Prostate gland (tissue), 2 donors: ENCODE measurements at regions not wholly inside any gene's neighbourhood (a gene's known extent, or its start where the extent isn't known, plus 50 kb on each side); places are given as distances from the start of the nearest gene placed in this dataset.

Experiments used
- DNase-seq: peaks from one replicate; pipeline ENCODE4 v3.0.0-alpha.2; 2019; ENCODE audit warnings: low spot score
- H3K27ac ChIP-seq, 2 donors: fragments of 200-600 bp; sonication (generic); 2 replicates each; pipeline ENCODE4 v1.5.1; 2017 to 2019
- H3K27me3 ChIP-seq: fragments of 200-600 bp; sonication (generic); replicated peaks from 2 replicates; pipeline ENCODE4 v1.5.1; 2019; ENCODE audit not compliant: insufficient read depth
- H3K36me3 ChIP-seq, 2 donors: fragments of 200-600 bp; sonication (generic); 1 replicate in 1 of 2; 2 replicates in 1 of 2; pipeline versions ENCODE4 v1.5.1 to v1.8.1; 2017 to 2019
- H3K4me1 ChIP-seq: fragments of 200-600 bp; sonication (generic); replicated peaks from 2 replicates; pipeline ENCODE4 v1.5.1; 2019
- H3K4me3 ChIP-seq, 2 donors: fragments of 200-600 bp; sonication (generic); 2 replicates each; pipeline ENCODE4 v1.5.1; 2017 to 2019
- H3K9me3 ChIP-seq: fragments of 200-600 bp; sonication (generic); 2 replicates; pipeline ENCODE4 v1.5.1; 2017
- CTCF ChIP-seq, 4 experiments: fragments of 200-600 bp in 2 of 4; fragments of 450-650 bp in 2 of 4; sonication (generic) in 2 of 4; IDR thresholded peaks; 1 replicate in 3 of 4; 2 replicates in 1 of 4; pipeline ENCODE4 v1.5.1; 2016 to 2019; ENCODE audit warnings: antibody characterized with exemption in 4 of 4, mild to moderate bottlenecking in 2 of 4, moderate library complexity in 2 of 4
- POLR2A ChIP-seq: fragments of 450-650 bp; IDR thresholded peaks from one replicate; pipeline ENCODE4 v1.6.1; 2016; ENCODE audit warnings: antibody characterized with exemption, mild to moderate bottlenecking
- POLR2AphosphoS5 ChIP-seq: sonication (generic); formaldehyde crosslinking; IDR thresholded peaks from one replicate; pipeline ENCODE4 v1.6.1; 2017; ENCODE audit warnings: antibody characterized with exemption
- WGBS: methylation state at CpG from one replicate; pipeline ENCODE4 v1.1.5; 2018; 5-methylcytosine and 5-hydroxymethylcytosine counted together
- intact Hi-C: fragments of 100-400 bp; cut with DNase I; formaldehyde crosslinking; loops from one replicate; pipeline ENCODE4 v1.14.2; 2022

GRCh38 chr3:34183114-34183513, 384.7 kb downstream of the PDCD6IP start:
- Histone ChIP-seq H3K36me3 (no peaks in the 10 kb centered on the region), H3K27me3 (no peaks in the 10 kb centered on the region), H3K27ac (no peak overlapping the region), H3K9me3 (no peaks in the 10 kb centered on the region), H3K4me1 (no peaks in the 10 kb centered on the region), H3K4me3 (no peak overlapping the region)
- intact Hi-C loops = no loop called here
- DNase-seq = no peak
- TF ChIP-seq POLR2AphosphoS5 = no peak
- TF ChIP-seq POLR2A = no peak
- TF ChIP-seq CTCF (IDR thresholded peaks at IDR 0.05) = no peak
- 11% methylated on average over 2 of the region's 2 CpGs for WGBS

- H3K27ac ChIP-seq = no peak overlapping the region
- H3K4me1 ChIP-seq = no peaks in the 10 kb centered on the region
- intact Hi-C loops = no loop called here
- no peak for TF ChIP-seq POLR2A
- WGBS = 28% methylated on average over 10 of the region's 10 CpGs
- no peak overlapping the region for H3K4me3 ChIP-seq
- DNase-seq = no peak
- no peaks in the 10 kb centered on the region for H3K27me3 ChIP-seq
- H3K36me3 ChIP-seq = no peaks in the 10 kb centered on the region
- H3K9me3 ChIP-seq = no peaks in the 10 kb centered on the region
Measured at GRCh38 chr3:34183611-34184340, 385.3 kb downstream of the PDCD6IP start.

GRCh38 chr3:34185301-34185700, 386.9 kb downstream of the PDCD6IP start:
- H3K4me1 ChIP-seq = no peaks in the 10 kb centered on the region

DNA sequence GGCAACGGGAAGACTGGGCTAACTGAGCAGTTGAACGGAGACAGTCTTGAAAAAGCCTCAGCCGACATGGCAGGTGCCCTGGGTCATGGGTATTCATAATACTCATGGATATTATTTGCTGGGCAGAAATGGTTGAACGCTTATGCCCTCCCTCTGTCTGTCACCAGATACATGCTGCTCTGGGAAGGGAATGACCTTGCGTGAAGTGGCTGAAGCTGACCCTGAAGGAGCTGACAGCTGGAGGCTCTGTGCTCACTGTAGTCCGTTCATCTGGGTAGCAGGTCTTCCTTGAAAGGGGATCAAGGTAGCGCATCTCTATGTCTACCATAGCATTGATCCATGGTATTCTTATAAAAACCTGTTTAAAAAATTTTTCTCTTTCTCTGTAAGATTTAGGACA, 390.7 kb downstream of the PDCD6IP start:
- H3K4me3 ChIP-seq = no peak overlapping the region
- no peaks in the 10 kb centered on the region for H3K27me3 ChIP-seq
- H3K9me3 ChIP-seq = no peaks in the 10 kb centered on the region
- TF ChIP-seq POLR2AphosphoS5 (no peak), CTCF (IDR thresholded peaks at IDR 0.05) (no peak), POLR2A (no peak)
- H3K4me1 ChIP-seq = no peaks in the 10 kb centered on the region
- intact Hi-C loops = no loop called here
- H3K36me3 ChIP-seq = no peaks in the 10 kb centered on the region
- H3K27ac ChIP-seq = no peak overlapping the region
- 87% methylated on average over 7 of the region's 7 CpGs for WGBS
- no peak for DNase-seq

More at GRCh38 chr3:34185301-34185700, 386.9 kb downstream of the PDCD6IP start:
- intact Hi-C loops = no loop called here
- WGBS = 50% methylated on average over 1 of the region's 1 CpG
- H3K27me3 ChIP-seq = no peaks in the 10 kb centered on the region
- H3K36me3 ChIP-seq = no peaks in the 10 kb centered on the region
- H3K27ac ChIP-seq = no peak overlapping the region
- no peaks in the 10 kb centered on the region for H3K9me3 ChIP-seq
- no peak for DNase-seq
- H3K4me3 ChIP-seq = no peak overlapping the region
- TF ChIP-seq POLR2AphosphoS5 (no peak), CTCF (IDR thresholded peaks at IDR 0.05) (no peak), POLR2A (no peak)

DNA sequence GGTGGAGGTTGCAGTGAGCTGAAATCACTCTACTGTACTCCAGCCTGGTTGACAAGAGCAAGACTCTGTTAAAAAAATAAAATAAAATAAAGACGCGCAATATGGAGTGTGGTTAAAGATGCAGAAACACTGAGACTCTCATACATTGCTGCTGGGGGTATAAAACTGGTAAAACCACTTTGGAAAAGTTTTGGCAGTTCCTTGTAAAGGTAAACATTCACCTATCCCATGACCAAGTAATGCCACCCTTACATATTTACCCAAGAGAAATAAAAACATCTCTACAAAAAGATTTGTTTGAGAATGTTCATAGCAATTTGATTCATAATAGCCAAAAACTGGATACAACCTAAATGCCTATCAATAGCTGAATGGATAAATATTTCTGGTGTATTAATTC, 398.5 kb downstream of the PDCD6IP start:
- Histone ChIP-seq H3K4me3 (no peak overlapping the region), H3K27me3 (no peaks in the 10 kb centered on the region), H3K27ac (peak overlapping the region; percentile 28 to 34), H3K36me3 (no peaks in the 10 kb centered on the region), H3K9me3 (no peaks in the 10 kb centered on the region), H3K4me1 (peaks cover 7% of the 10 kb centered on the region)
- intact Hi-C loops = no loop called here
- DNase-seq = peak; percentile 34
- 40% methylated on average over 2 of the region's 2 CpGs for WGBS
- TF ChIP-seq CTCF (IDR thresholded peaks at IDR 0.05) (no peak), POLR2AphosphoS5 (peak; percentile 51)
